HepG2 (cell line): ENCODE measurements at regions not wholly inside any gene's neighbourhood (a gene's known extent, or its start where the extent isn't known, plus 50 kb on each side); places are given as distances from the start of the nearest gene placed in this dataset.
A peak's percentile ranks its signal among the peaks of the same experiment; 100 is the strongest.

Experiments used
- ATAC-seq: fragments of 200-7000 bp; cut with Tn5 transposase; 3 replicates; pipeline ENCODE4 v1.9.1; 2020; ENCODE audit warnings: mild to moderate bottlenecking, moderate library complexity
- BruUV-seq: library from RNA; stranded (reverse); fragments of 400-500 nt; replicated peaks from 2 replicates; lab custom pipeline; 2021; lab: Mats Ljungman, UMichigan
- CTCF ChIA-PET: fragments of 300-600 bp; formaldehyde crosslinking; extraction: SDS; loops from one replicate; lab custom pipeline; 2021; ENCODE audit warnings: low total read pairs, inconsistent platforms, low intra/inter-chr PET ratio; lab: Yijun Ruan, JAX
- POLR2A ChIA-PET: fragments of 350-600 bp; sonication (Branson Sonifier 250); formaldehyde crosslinking; loops from one replicate; lab custom pipeline; 2020; ENCODE audit warnings: antibody characterized with exemption, inconsistent platforms; lab: Yijun Ruan, JAX
- DNase-seq: peaks from one replicate; pipeline ENCODE4 v3.0.0-alpha.2; 2015; ENCODE audit warnings: low spot score
- FAIRE-seq: peaks from 3 replicates; lab custom pipeline; 2011; peaks lifted over from hg19 to GRCh38; lab: Jason Lieb, UNC
- H2AFZ ChIP-seq: one replicate; pipeline ENCODE4 v1.6.1; 2011; ENCODE audit warnings: low read length, inconsistent platforms
- H3K27ac ChIP-seq: fragments of 300-600 bp; 3 replicates; pipeline ENCODE4 v1.8.0; 2011; ENCODE audit warnings: mixed run types, mild to moderate bottlenecking, mixed read lengths, low read length, inconsistent platforms; ENCODE audit not compliant: insufficient read depth; ENCODE audit errors: extremely low read length
- H3K27me3 ChIP-seq, 2 experiments: fragments of 200-600 bp in 1 of 2; 2 replicates in 1 of 2; 3 replicates in 1 of 2; pipeline versions ENCODE4 v1.6.0 to v1.8.0; 2011; ENCODE audit warnings: low read length in 2 of 2, mild to moderate bottlenecking in 2 of 2, moderate library complexity in 2 of 2, inconsistent platforms in 1 of 2; ENCODE audit not compliant: insufficient read depth in 2 of 2, control insufficient read depth in 1 of 2
- H3K36me3 ChIP-seq, 2 experiments: fragments of 200-600 bp in 1 of 2; replicated peaks in 1 of 2; 2 replicates in 1 of 2; 3 replicates in 1 of 2; pipeline versions ENCODE4 v1.5.1 to v1.8.0; 2011; ENCODE audit warnings: low read length in 2 of 2, inconsistent platforms in 1 of 2; ENCODE audit not compliant: insufficient read depth in 2 of 2, control insufficient read depth in 1 of 2
- H3K4me1 ChIP-seq: 2 replicates; pipeline ENCODE4 v1.5.1; 2012; ENCODE audit warnings: low read length, inconsistent platforms; ENCODE audit not compliant: insufficient read depth
- H3K4me2 ChIP-seq: 2 replicates; pipeline ENCODE4 v1.6.0; 2011; ENCODE audit warnings: low read depth, low read length, inconsistent platforms
- H3K4me3 ChIP-seq, 3 experiments: fragments of 200-600 bp in 1 of 3; sonication (generic), shearing (Covaris generic) in 1 of 3; replicated peaks in 1 of 3; 2 replicates each; pipeline ENCODE4 v1.5.1; 2011 to 2016; ENCODE audit warnings: low read length in 3 of 3, inconsistent platforms in 2 of 3, low read depth in 2 of 3, mild to moderate bottlenecking in 2 of 3, control low read depth in 1 of 3, mixed read lengths in 1 of 3; ENCODE audit not compliant: insufficient read depth in 1 of 3
- H3K79me2 ChIP-seq: one replicate; pipeline ENCODE4 v1.6.1; 2011; ENCODE audit warnings: low read length, inconsistent platforms; ENCODE audit not compliant: insufficient read depth
- H3K9ac ChIP-seq: 2 replicates; pipeline ENCODE4 v1.6.0; 2011; ENCODE audit warnings: mild to moderate bottlenecking, low read depth, low read length, inconsistent platforms; ENCODE audit not compliant: insufficient read depth
- H3K9me3 ChIP-seq: 2 replicates; pipeline ENCODE4 v1.5.1; 2012; ENCODE audit warnings: mild to moderate bottlenecking, low read length
- H4K20me1 ChIP-seq: 2 replicates; pipeline ENCODE4 v1.6.0; 2011; ENCODE audit warnings: inconsistent platforms, mild to moderate bottlenecking, low read length, moderate library complexity; ENCODE audit not compliant: insufficient read depth
- ATM ChIP-seq: fragments of 450-650 bp; IDR thresholded peaks from 2 replicates; pipeline ENCODE4 v1.7.1; 2017; ENCODE audit warnings: mild to moderate bottlenecking, borderline replicate concordance
- BRCA1 ChIP-seq: sonication (generic); formaldehyde crosslinking; IDR thresholded peaks from 2 replicates; pipeline ENCODE4 v1.4.0; 2020; ENCODE audit warnings: missing genetic modification reagents
- FOXA1 ChIP-seq, 2 experiments: fragments of 450-650 bp in 1 of 2; sonication (generic) in 1 of 2; formaldehyde crosslinking in 1 of 2; IDR thresholded peaks; 2 replicates each; pipeline versions ENCODE4 v1.4.0 to v1.6.1; 2016 to 2020; ENCODE audit warnings: missing genetic modification reagents in 1 of 2
- FOXK2 ChIP-seq: fragments of 450-650 bp; IDR thresholded peaks from 2 replicates; pipeline ENCODE4 v1.6.1; 2016
- GATAD2A ChIP-seq: IDR thresholded peaks from 2 replicates; pipeline ENCODE4 v1.6.1; 2016
- HOXD1 ChIP-seq: sonication (generic); formaldehyde crosslinking; IDR thresholded peaks from 2 replicates; pipeline ENCODE4 v1.5.0; 2020; ENCODE audit warnings: missing genetic modification reagents
- MEIS1 ChIP-seq: sonication (generic); formaldehyde crosslinking; IDR thresholded peaks from 2 replicates; pipeline ENCODE4 v1.9.0; 2021; ENCODE audit warnings: mild to moderate bottlenecking, missing genetic modification reagents, moderate library complexity, borderline replicate concordance
- MYC ChIP-seq: sonication (generic); formaldehyde crosslinking; IDR thresholded peaks from 2 replicates; pipeline ENCODE4 v1.9.0; 2021; ENCODE audit warnings: missing genetic modification reagents, borderline replicate concordance
- MYPOP ChIP-seq: sonication (generic); formaldehyde crosslinking; IDR thresholded peaks from 2 replicates; pipeline ENCODE4 v1.8.1; 2023; ENCODE audit warnings: mild to moderate bottlenecking, moderate library complexity, missing genetic modification reagents
- NFKBIZ ChIP-seq: IDR thresholded peaks from 2 replicates; pipeline ENCODE4 v1.6.1; 2018; ENCODE audit warnings: missing genetic modification reagents, missing compliant biosample characterization
- NR0B2 ChIP-seq: sonication (generic); formaldehyde crosslinking; IDR thresholded peaks from 2 replicates; pipeline ENCODE4 v1.4.0; 2020; ENCODE audit warnings: mild to moderate bottlenecking, missing genetic modification reagents
- NRL ChIP-seq: sonication (generic); formaldehyde crosslinking; IDR thresholded peaks from 2 replicates; pipeline ENCODE4 v1.5.0; 2020; ENCODE audit warnings: missing genetic modification reagents, mild to moderate bottlenecking, moderate library complexity, borderline replicate concordance
- PRDM10 ChIP-seq: sonication (generic); formaldehyde crosslinking; IDR thresholded peaks from 2 replicates; pipeline ENCODE4 v1.4.0; 2020; ENCODE audit warnings: low read depth, missing genetic modification reagents
- ZHX1 ChIP-seq: sonication (generic); formaldehyde crosslinking; IDR thresholded peaks from 2 replicates; pipeline ENCODE4 v1.8.1; 2022; ENCODE audit warnings: low read depth, mild to moderate bottlenecking, missing genetic modification reagents
- ZNF788 ChIP-seq: sonication (generic); formaldehyde crosslinking; IDR thresholded peaks from 2 replicates; pipeline ENCODE4 v1.5.0; 2020; ENCODE audit warnings: mild to moderate bottlenecking, missing genetic modification reagents, borderline replicate concordance
- ZNF816 ChIP-seq: sonication (generic); formaldehyde crosslinking; IDR thresholded peaks from 2 replicates; pipeline ENCODE4 v1.8.0; 2022; ENCODE audit warnings: missing genetic modification reagents, mild to moderate bottlenecking, borderline replicate concordance
- WGBS: methylation state at CpG from one replicate; pipeline ENCODE4 v1.1.6; 2017; ENCODE audit warnings: low lambda C conversion rate; 5-methylcytosine and 5-hydroxymethylcytosine counted together
- in situ Hi-C: cut with HindIII; loops from 2 replicates; pipeline ENCODE4 v1.10.0; 2017; ENCODE audit warnings: low pct_unique_long_range_greater_than_20kb; ENCODE audit not compliant: extremely low pct_ligation_motif_present
- intact Hi-C: fragments of 100-400 bp; cut with micrococcal nuclease; formaldehyde crosslinking; loops from one replicate; pipeline ENCODE4 v1.10.0; 2022; ENCODE audit not compliant: unreplicated experiment

- DNase-seq (peak; percentile 98), ATAC-seq (peak; percentile 86)
- no TSS peak for BruUV-seq
- TF ChIP-seq PRDM10 (CRISPR knock-in tag) (0 out of 2 replicates have a peak, but pooled peaks have one; percentile 38), ZNF788 (CRISPR knock-in tag) (0 out of 2 replicates have a peak, but pooled peaks have one; percentile 37), MYC (CRISPR knock-in tag) (peak; percentile 75), MEIS1 (CRISPR knock-in tag) (peak; percentile 65; the same call in 1 of the 2 replicates), NFKBIZ (CRISPR knock-in tag) (peak; percentile 90), GATAD2A (CRISPR knock-in tag) (peak; percentile 93), NR0B2 (no peak), NRL (CRISPR knock-in tag) (no peak), MYPOP (CRISPR knock-in tag) (no peak), BRCA1 (CRISPR knock-in tag) (no peak), ZNF816 (no peak), FOXA1 (IDR thresholded peaks at IDR 0.05) (no peak), FOXA1 (CRISPR knock-in tag; IDR thresholded peaks at IDR 0.05) (peak; percentile 83), ZHX1 (CRISPR knock-in tag) (0 out of 2 replicates have a peak, but pooled peaks have one; percentile 57), ATM (no peak), FOXK2 (0 out of 2 replicates have a peak, but pooled peaks have one; percentile 6), HOXD1 (CRISPR knock-in tag) (no peak; the same call in 1 of the 2 replicates)
These were observed 64.2 kb upstream of the STK32A start for GRCh38 chr5:147170603-147171002.

More at GRCh38 chr5:147170603-147171002, 64.2 kb upstream of the STK32A start:
- Histone ChIP-seq H3K79me2 (no peaks in the 10 kb centered on the region), H3K27ac (peak overlapping the region; percentile 92), H3K9me3 (no peaks in the 10 kb centered on the region), H3K27me3 (no peaks in the 10 kb centered on the region), H3K4me2 (peak overlapping the region; percentile 21; the same call in 1 of the 2 replicates), H2AFZ (no peak overlapping the region), H3K36me3 (no peaks in the 10 kb centered on the region), H4K20me1 (no peaks in the 10 kb centered on the region), H3K4me3 (no peak overlapping the region), H3K9ac (no peak overlapping the region), H3K4me1 (peaks cover 85% of the 10 kb centered on the region)
- in situ Hi-C loops = no loop called here
- intact Hi-C loops = loop anchor here (10.0 kb wide), 1 partner anchor 966 kb away; the partner anchor contains the start of gene RBM27
- peak; percentile 80 for FAIRE-seq
- ChIA-PET POLR2A (no interaction called here), CTCF (no interaction called here)
- WGBS = 0% methylated on average over 2 of the region's 4 CpGs
